ENCODE measurements at regions not wholly inside any gene's neighbourhood (a gene's known extent, or its start where the extent isn't known, plus 50 kb on each side); places are given as distances from the start of the nearest gene placed in this dataset.

- Histone ChIP-seq H3K9me3 (ENCODE audit: control insufficient read depth, low read length) (no peaks in the 10 kb centered on the region), H3K4me1 (ENCODE audit: control insufficient read depth, insufficient read depth, low read length) (peaks cover 14% of the 10 kb centered on the region), H3K27me3 (replicated peaks; ENCODE audit: control insufficient read depth, insufficient read depth, low read length) (no peaks in the 10 kb centered on the region), H3K9ac (ENCODE audit: low read length) (no peak overlapping the region), H3K36me3 (ENCODE audit: control insufficient read depth, insufficient read depth, low read length, severe bottlenecking) (no peaks in the 10 kb centered on the region), H3K4me3 (ENCODE audit: low read length) (peak overlapping the region; percentile 62)
- DNase-seq (ENCODE audit: low read depth) = no peak
These were observed 268.7 kb upstream of the SEL1L start for GRCh38 chr14:81802341-81802740.

- no peak overlapping the region for H3K4me3 ChIP-seq (ENCODE audit: low read length)
- H3K27me3 ChIP-seq (replicated peaks; ENCODE audit: control insufficient read depth, insufficient read depth, low read length) = no peaks in the 10 kb centered on the region
- peaks cover 14% of the 10 kb centered on the region for H3K4me1 ChIP-seq (ENCODE audit: control insufficient read depth, insufficient read depth, low read length)
- no peaks in the 10 kb centered on the region for H3K9me3 ChIP-seq (ENCODE audit: control insufficient read depth, low read length)
- DNase-seq (ENCODE audit: low read depth) = no peak
- no peak overlapping the region for H3K9ac ChIP-seq (ENCODE audit: low read length)
- H3K36me3 ChIP-seq (ENCODE audit: control insufficient read depth, insufficient read depth, low read length, severe bottlenecking) = no peaks in the 10 kb centered on the region
These were observed 272.1 kb upstream of the SEL1L start for GRCh38 chr14:81805785-81806184.

GRCh38 chr14:81811705-81812269, 278.1 kb upstream of the SEL1L start:
- Histone ChIP-seq H3K9ac (ENCODE audit: low read length) (no peak overlapping the region), H3K4me3 (ENCODE audit: low read length) (no peak overlapping the region), H3K9me3 (ENCODE audit: control insufficient read depth, low read length) (no peaks in the 10 kb centered on the region), H3K27me3 (replicated peaks; ENCODE audit: control insufficient read depth, insufficient read depth, low read length) (no peaks in the 10 kb centered on the region), H3K4me1 (ENCODE audit: control insufficient read depth, insufficient read depth, low read length) (no peaks in the 10 kb centered on the region), H3K36me3 (ENCODE audit: control insufficient read depth, insufficient read depth, low read length, severe bottlenecking) (no peaks in the 10 kb centered on the region)
- DNase-seq (ENCODE audit: low read depth) = no peak

GRCh38 chr14:81818271-81818670, 284.6 kb upstream of the SEL1L start:
- Histone ChIP-seq H3K9ac (ENCODE audit: low read length) (no peak overlapping the region), H3K9me3 (ENCODE audit: control insufficient read depth, low read length) (peaks cover 4% of the 10 kb centered on the region), H3K27me3 (replicated peaks; ENCODE audit: control insufficient read depth, insufficient read depth, low read length) (no peaks in the 10 kb centered on the region), H3K4me1 (ENCODE audit: control insufficient read depth, insufficient read depth, low read length) (no peaks in the 10 kb centered on the region), H3K36me3 (ENCODE audit: control insufficient read depth, insufficient read depth, low read length, severe bottlenecking) (no peaks in the 10 kb centered on the region), H3K4me3 (ENCODE audit: low read length) (no peak overlapping the region)
- no peak for DNase-seq (ENCODE audit: low read depth)

GRCh38 chr14:81819344-81819743, 285.7 kb upstream of the SEL1L start:
- H3K4me3 ChIP-seq (ENCODE audit: low read length) = no peak overlapping the region
- H3K9me3 ChIP-seq (ENCODE audit: control insufficient read depth, low read length) = peaks cover 4% of the 10 kb centered on the region
- no peak overlapping the region for H3K9ac ChIP-seq (ENCODE audit: low read length)
- no peaks in the 10 kb centered on the region for H3K27me3 ChIP-seq (replicated peaks; ENCODE audit: control insufficient read depth, insufficient read depth, low read length)
- H3K4me1 ChIP-seq (ENCODE audit: control insufficient read depth, insufficient read depth, low read length) = no peaks in the 10 kb centered on the region
- DNase-seq (ENCODE audit: low read depth) = no peak
- H3K36me3 ChIP-seq (ENCODE audit: control insufficient read depth, insufficient read depth, low read length, severe bottlenecking) = no peaks in the 10 kb centered on the region

DNA sequence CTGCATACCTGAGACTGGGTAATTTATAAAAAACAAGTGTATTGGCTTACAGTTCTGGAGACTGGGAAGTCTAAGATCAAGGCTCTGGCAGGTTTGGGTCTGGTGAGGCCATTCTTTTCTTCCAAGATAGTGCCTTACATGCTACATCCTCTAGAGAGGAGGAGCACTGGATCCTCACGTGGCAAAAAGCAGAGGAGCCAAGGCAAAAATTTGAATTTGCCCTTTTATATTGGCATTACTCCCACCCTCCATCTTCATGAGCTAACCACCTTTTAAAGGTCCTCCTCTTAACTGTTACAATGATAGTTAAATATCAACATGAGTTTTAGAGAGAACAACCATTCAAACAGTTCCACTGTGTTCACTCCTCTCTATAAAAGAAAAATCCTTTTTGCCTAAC, 286.3 kb upstream of the SEL1L start:
- DNase-seq (ENCODE audit: low read depth) = no peak
- H3K27me3 ChIP-seq (replicated peaks; ENCODE audit: control insufficient read depth, insufficient read depth, low read length) = no peaks in the 10 kb centered on the region
- no peak overlapping the region for H3K4me3 ChIP-seq (ENCODE audit: low read length)
- H3K9me3 ChIP-seq (ENCODE audit: control insufficient read depth, low read length) = peaks cover 4% of the 10 kb centered on the region
- no peaks in the 10 kb centered on the region for H3K4me1 ChIP-seq (ENCODE audit: control insufficient read depth, insufficient read depth, low read length)
- no peak overlapping the region for H3K9ac ChIP-seq (ENCODE audit: low read length)
- H3K36me3 ChIP-seq (ENCODE audit: control insufficient read depth, insufficient read depth, low read length, severe bottlenecking) = no peaks in the 10 kb centered on the region

GRCh38 chr14:81826081-81826480, 292.4 kb upstream of the SEL1L start:
- Histone ChIP-seq H3K36me3 (ENCODE audit: control insufficient read depth, insufficient read depth, low read length, severe bottlenecking) (no peaks in the 10 kb centered on the region), H3K4me3 (ENCODE audit: low read length) (no peak overlapping the region), H3K4me1 (ENCODE audit: control insufficient read depth, insufficient read depth, low read length) (peaks cover 5% of the 10 kb centered on the region), H3K27me3 (replicated peaks; ENCODE audit: control insufficient read depth, insufficient read depth, low read length) (peaks cover 6% of the 10 kb centered on the region), H3K9ac (ENCODE audit: low read length) (no peak overlapping the region), H3K9me3 (ENCODE audit: control insufficient read depth, low read length) (peaks cover 4% of the 10 kb centered on the region)
- no peak for DNase-seq (ENCODE audit: low read depth)

DNA sequence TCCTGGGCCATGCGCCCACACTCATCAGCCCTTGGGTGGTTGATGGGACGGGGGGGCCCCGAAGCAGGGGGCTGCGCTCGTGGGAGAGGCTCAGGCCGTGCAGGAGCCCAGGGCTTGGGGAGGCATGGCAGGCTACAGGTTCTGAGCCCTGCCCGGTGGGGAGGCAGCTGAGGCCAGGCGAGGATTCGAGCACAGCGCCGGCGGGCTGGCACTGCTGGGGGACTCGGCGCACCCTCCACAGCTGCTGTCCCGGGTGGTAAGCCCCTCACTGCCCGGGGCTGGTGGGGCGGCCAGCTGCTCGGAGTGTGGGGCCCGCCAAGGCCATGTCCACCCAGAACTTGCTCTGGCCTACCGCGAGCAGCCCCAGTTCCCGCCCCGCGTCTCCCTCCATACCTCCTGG, 295.8 kb upstream of the SEL1L start:
- Histone ChIP-seq H3K36me3 (ENCODE audit: control insufficient read depth, insufficient read depth, low read length, severe bottlenecking) (no peaks in the 10 kb centered on the region), H3K4me3 (ENCODE audit: low read length) (no peak overlapping the region), H3K9ac (ENCODE audit: low read length) (no peak overlapping the region), H3K27me3 (replicated peaks; ENCODE audit: control insufficient read depth, insufficient read depth, low read length) (peaks cover 10% of the 10 kb centered on the region), H3K9me3 (ENCODE audit: control insufficient read depth, low read length) (peaks cover 6% of the 10 kb centered on the region), H3K4me1 (ENCODE audit: control insufficient read depth, insufficient read depth, low read length) (peaks cover 5% of the 10 kb centered on the region)
- no peak for DNase-seq (ENCODE audit: low read depth)

GRCh38 chr14:81831128-81831820, 297.6 kb upstream of the SEL1L start:
- Histone ChIP-seq H3K36me3 (ENCODE audit: control insufficient read depth, insufficient read depth, low read length, severe bottlenecking) (no peaks in the 10 kb centered on the region), H3K9me3 (ENCODE audit: control insufficient read depth, low read length) (peaks cover 19% of the 10 kb centered on the region), H3K4me1 (ENCODE audit: control insufficient read depth, insufficient read depth, low read length) (peaks cover 5% of the 10 kb centered on the region), H3K4me3 (ENCODE audit: low read length) (no peak overlapping the region), H3K9ac (ENCODE audit: low read length) (no peak overlapping the region), H3K27me3 (replicated peaks; ENCODE audit: control insufficient read depth, insufficient read depth, low read length) (peaks cover 10% of the 10 kb centered on the region)
- DNase-seq (ENCODE audit: low read depth) = peak; percentile 0

- H3K4me3 ChIP-seq (ENCODE audit: low read length) = no peak overlapping the region
- peaks cover 5% of the 10 kb centered on the region for H3K4me1 ChIP-seq (ENCODE audit: control insufficient read depth, insufficient read depth, low read length)
- H3K36me3 ChIP-seq (ENCODE audit: control insufficient read depth, insufficient read depth, low read length, severe bottlenecking) = no peaks in the 10 kb centered on the region
- no peak overlapping the region for H3K9ac ChIP-seq (ENCODE audit: low read length)
- H3K9me3 ChIP-seq (ENCODE audit: control insufficient read depth, low read length) = peaks cover 22% of the 10 kb centered on the region
- peaks cover 4% of the 10 kb centered on the region for H3K27me3 ChIP-seq (replicated peaks; ENCODE audit: control insufficient read depth, insufficient read depth, low read length)
- DNase-seq (ENCODE audit: low read depth) = no peak
These were observed 300.7 kb upstream of the SEL1L start for GRCh38 chr14:81834308-81834707.

DNA sequence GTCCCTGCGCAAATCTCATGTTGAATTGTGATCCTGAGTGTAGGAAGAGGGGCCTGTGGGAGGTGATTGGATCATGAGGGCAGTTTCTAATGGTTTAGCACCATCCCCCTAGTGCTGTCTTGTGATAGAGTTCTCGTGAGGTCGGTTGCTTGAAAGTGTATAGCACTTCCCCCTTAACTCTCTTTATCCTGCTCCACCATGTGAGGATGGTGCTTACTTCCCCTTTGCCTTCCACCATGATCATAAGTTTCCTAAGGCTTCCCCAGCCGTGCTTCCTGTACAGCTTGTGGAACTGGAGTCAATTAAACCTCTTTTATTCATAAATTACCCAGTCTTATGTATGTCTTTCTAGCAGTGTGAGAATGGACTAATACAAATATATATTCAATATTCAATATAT, 303.7 kb upstream of the SEL1L start:
- Histone ChIP-seq H3K9ac (ENCODE audit: low read length) (no peak overlapping the region), H3K27me3 (replicated peaks; ENCODE audit: control insufficient read depth, insufficient read depth, low read length) (peaks cover 4% of the 10 kb centered on the region), H3K4me3 (ENCODE audit: low read length) (no peak overlapping the region), H3K4me1 (ENCODE audit: control insufficient read depth, insufficient read depth, low read length) (peaks cover 3% of the 10 kb centered on the region), H3K9me3 (ENCODE audit: control insufficient read depth, low read length) (peaks cover 22% of the 10 kb centered on the region), H3K36me3 (ENCODE audit: control insufficient read depth, insufficient read depth, low read length, severe bottlenecking) (no peaks in the 10 kb centered on the region)
- DNase-seq (ENCODE audit: low read depth) = no peak

GRCh38 chr14:81839056-81839455, 305.4 kb upstream of the SEL1L start:
- no peak overlapping the region for H3K9ac ChIP-seq (ENCODE audit: low read length)
- H3K9me3 ChIP-seq (ENCODE audit: control insufficient read depth, low read length) = peaks cover 19% of the 10 kb centered on the region
- H3K36me3 ChIP-seq (ENCODE audit: control insufficient read depth, insufficient read depth, low read length, severe bottlenecking) = no peaks in the 10 kb centered on the region
- no peak for DNase-seq (ENCODE audit: low read depth)
- H3K27me3 ChIP-seq (replicated peaks; ENCODE audit: control insufficient read depth, insufficient read depth, low read length) = no peaks in the 10 kb centered on the region
- no peak overlapping the region for H3K4me3 ChIP-seq (ENCODE audit: low read length)
- H3K4me1 ChIP-seq (ENCODE audit: control insufficient read depth, insufficient read depth, low read length) = peaks cover 3% of the 10 kb centered on the region

Measured in adipocyte (in vitro differentiated cells).